Erythroblast (primary cell): ENCODE measurements at regions not wholly inside any gene's neighbourhood (a gene's known extent, or its start where the extent isn't known, plus 50 kb on each side); places are given as distances from the start of the nearest gene placed in this dataset.

ENCODE experiments used
- GATA1 ChIP-seq: IDR thresholded peaks from 2 replicates; pipeline ENCODE4 v1.6.1; 2011; ENCODE audit warnings: low read depth, mild to moderate bottlenecking, control low read depth, low read length, moderate library complexity
- POLR2A ChIP-seq: IDR thresholded peaks from 2 replicates; pipeline ENCODE4 v1.6.1; 2011; ENCODE audit warnings: mild to moderate bottlenecking, low read length

GRCh38 chr6:63154535-63154934 lies 56.7 kb upstream of the FKBP1C start:
- TF ChIP-seq POLR2A (no peak), GATA1 (no peak)
